Heart right ventricle (tissue), 16 donors: ENCODE measurements at regions not wholly inside any gene's neighbourhood (a gene's known extent, or its start where the extent isn't known, plus 50 kb on each side); places are given as distances from the start of the nearest gene placed in this dataset.

Experiments
- ATAC-seq, 8 donors: fragments of 200-7000 bp; cut with Tn5 transposase; one replicate each; pipeline ENCODE4 v1.9.1; 2020; ENCODE audit warnings: mild to moderate bottlenecking in 8 of 8, moderate library complexity in 8 of 8, moderate number of reproducible peaks in 1 of 8
- DNase-seq, 2 donors: peaks; one replicate each; pipeline ENCODE4 v3.0.0-alpha.2; 2020
- H3K27ac ChIP-seq, 10 donors: fragments of 200-600 bp; sonication (generic) in 2 of 10; one replicate each; pipeline versions ENCODE4 v1.5.0 to v1.8.0; 2020 to 2022; ENCODE audit warnings: mild to moderate bottlenecking in 3 of 10
- H3K27me3 ChIP-seq, 7 donors: fragments of 200-600 bp; one replicate each; pipeline ENCODE4 v1.8.0; 2021 to 2022; ENCODE audit warnings: mild to moderate bottlenecking in 2 of 7
- H3K36me3 ChIP-seq, 9 donors: fragments of 200-600 bp; sonication (generic) in 1 of 9; one replicate each; pipeline versions ENCODE4 v1.5.0 to v1.8.0; 2020 to 2022; ENCODE audit warnings: mild to moderate bottlenecking in 2 of 9
- H3K4me1 ChIP-seq, 9 donors: fragments of 200-600 bp; sonication (generic) in 1 of 9; one replicate each; pipeline versions ENCODE4 v1.5.0 to v1.8.0; 2020 to 2022; ENCODE audit warnings: mild to moderate bottlenecking in 4 of 9
- H3K4me3 ChIP-seq, 10 donors: fragments of 200-600 bp; sonication (generic) in 2 of 10; one replicate each; pipeline versions ENCODE4 v1.5.0 to v1.8.0; 2020 to 2022; ENCODE audit warnings: mild to moderate bottlenecking in 7 of 10, moderate library complexity in 2 of 10
- H3K9me3 ChIP-seq, 11 donors: fragments of 200-600 bp in 10 of 11; sonication (generic) in 2 of 11; one replicate each; pipeline versions ENCODE4 v1.5.0 to v1.8.0; 2013 to 2022; ENCODE audit warnings: mild to moderate bottlenecking in 2 of 11, control low read depth in 1 of 11, moderate library complexity in 1 of 11
- CTCF ChIP-seq, 9 donors: fragments of 200-600 bp; sonication (generic) in 2 of 9; IDR thresholded peaks; one replicate each; pipeline versions ENCODE4 v1.5.0 to v1.8.0; 2021 to 2022; ENCODE audit warnings: antibody characterized with exemption in 9 of 9, mild to moderate bottlenecking in 5 of 9, moderate library complexity in 1 of 9
- WGBS, 2 donors: extraction: QIAGEN DNeasy Blood & Tissue Kit; methylation state at CpG; one replicate each; pipeline ENCODE4 v1.1.7; 2013; ENCODE audit warnings: inconsistent platforms in 1 of 2; 5-methylcytosine and 5-hydroxymethylcytosine counted together
- intact Hi-C, 10 donors: fragments of 100-400 bp; cut with DNase I; formaldehyde crosslinking; loops; one replicate each; pipeline versions ENCODE4 v1.11.1 to v1.14.2; 2022
- donor health status: Arrhythmogenic right ventricular cardiomyopathy.
- donor health status: ischemic (EF 13 %, LVEDD 7.1; RV severe dilation, severe dysfunction).
- donor health status: healthy with polysubstance abuse.
- donor health status: DM: no; HTN: yes; CAD: no.
- donor health status: DM: no; HTN: no; CAD: no.
- donor health status: ischemic (EF 25% LVEDD 6.9; RV normal size, moderate dysfunction).
- donor health status: ischemic (EF 25% LVEDD 5.7; RV mildly dilated, moderate dysfunction).
- donor health status: healthy.
- donor health status: DM: yes; HTN: yes; CAD: no.
- donor health status: Ischemic cardiomyopathy.
- donor health status: ischemic (EF 35%, LVEDD 5.7; RV mildly dilated, moderate dysfunction).
- donor health status: nonischemic (EF 11% LVEDD 7.7; RV severe dilation, severe dysfunction).
- donor health status: DM: yes; HTN: yes; CAD: no.
- donor health status: PGD.
- donor health status: ischemic (EF 29% LVEDD 5.4; RV normal size, mild dysfunction).
- donor health status: nonischemic (EF 23%, LVEDD 6.1; RV moderate dilation, normal function).

- TF ChIP-seq CTCF (IDR thresholded peaks at IDR 0.05), result no peak
- peaks cover 0 to 3% (median 0%) of the 10 kb centered on the region in 7 donors for H3K27me3 ChIP-seq
- ATAC-seq (no peak), DNase-seq (no peak)
- intact Hi-C loops, result no loop called here
- no peak overlapping the region for H3K4me3 ChIP-seq
- peaks cover 0 to 9% (median 0%) of the 10 kb centered on the region in 9 donors for H3K4me1 ChIP-seq
- WGBS, 2 donors, result 91 to 97% methylated on average over 3 of the region's 3 CpGs
- no peaks in the 10 kb centered on the region for H3K36me3 ChIP-seq
- no peak overlapping the region for H3K27ac ChIP-seq
- H3K9me3 ChIP-seq, result no peaks in the 10 kb centered on the region
These were observed 106.7 kb upstream of the KDM7A start for GRCh38 chr7:140283472-140283871.

GRCh38 chr7:140281960-140282359 is 105.2 kb upstream of the KDM7A start:
- no peaks in the 10 kb centered on the region for H3K36me3 ChIP-seq
- 84 to 88% methylated on average over 5 of the region's 5 CpGs for WGBS, 2 donors
- H3K4me3 ChIP-seq, result no peak overlapping the region
- intact Hi-C loops, result no loop called here
- H3K27ac ChIP-seq, result no peak overlapping the region
- peaks cover 0 to 9% (median 0%) of the 10 kb centered on the region in 9 donors for H3K4me1 ChIP-seq
- peaks cover 0 to 3% (median 0%) of the 10 kb centered on the region in 7 donors for H3K27me3 ChIP-seq
- H3K9me3 ChIP-seq, result no peaks in the 10 kb centered on the region
- DNase-seq (no peak), ATAC-seq (no peak)
- TF ChIP-seq CTCF (IDR thresholded peaks at IDR 0.05), result no peak

- DNase-seq (no peak), ATAC-seq (no peak)
- intact Hi-C loops, result no loop called here
- TF ChIP-seq CTCF (IDR thresholded peaks at IDR 0.05), result no peak
- no peak overlapping the region for H3K27ac ChIP-seq
- peaks cover 0 to 3% (median 0%) of the 10 kb centered on the region in 7 donors for H3K27me3 ChIP-seq
- H3K36me3 ChIP-seq, result no peaks in the 10 kb centered on the region
- peaks cover 0 to 8% (median 0%) of the 10 kb centered on the region in 9 donors for H3K4me1 ChIP-seq
- WGBS, 2 donors, result 82 to 83% methylated on average over 3 of the region's 3 CpGs
- H3K9me3 ChIP-seq, result no peaks in the 10 kb centered on the region
- H3K4me3 ChIP-seq, result no peak overlapping the region
These were observed 104.5 kb upstream of the KDM7A start for GRCh38 chr7:140281255-140281654.

GRCh38 chr7:140276001-140276400 is 99.2 kb upstream of the KDM7A start:
- TF ChIP-seq CTCF (IDR thresholded peaks at IDR 0.05), result no peak
- no peak for DNase-seq
- WGBS, 2 donors, result 32 to 38% methylated on average over 5 of the region's 5 CpGs
- Histone ChIP-seq H3K4me1 (peaks cover 0 to 19% (median 15%) of the 10 kb centered on the region in 9 donors), H3K27ac (peak overlapping the region in 5 of 10 donors; percentile 5 to 52 (median 35)), H3K36me3 (no peaks in the 10 kb centered on the region), H3K9me3 (no peaks in the 10 kb centered on the region), H3K27me3 (peaks cover 0 to 2% (median 0%) of the 10 kb centered on the region in 7 donors), H3K4me3 (no peak overlapping the region)
- ATAC-seq, result no peak
- intact Hi-C loops, result no loop called here
